ENCODE measurements at regions not wholly inside any gene's neighbourhood (a gene's known extent, or its start where the extent isn't known, plus 50 kb on each side); places are given as distances from the start of the nearest gene placed in this dataset.

DNA sequence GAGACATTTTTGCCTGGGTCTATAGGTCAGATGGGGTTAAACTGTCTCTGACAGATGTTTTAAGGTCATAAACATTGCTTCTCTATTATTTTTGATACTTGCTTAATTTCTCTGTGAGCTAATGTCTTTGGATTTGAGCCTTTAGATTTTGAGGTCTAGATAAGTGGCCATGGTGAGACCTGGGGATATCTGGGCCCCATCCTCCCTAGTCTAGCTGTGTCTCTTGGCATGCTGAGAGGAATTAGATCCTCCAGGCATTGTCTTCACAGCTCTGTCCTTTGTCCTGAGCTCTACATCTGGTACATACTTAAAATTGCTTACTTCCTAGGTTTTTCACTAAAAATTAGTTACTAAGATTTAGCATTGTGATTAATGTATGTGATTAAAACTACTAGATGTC lies 265.0 kb upstream of the NPSR1 start:
- Histone ChIP-seq H3K4me3 (no peak overlapping the region), H3K4me1 (ENCODE audit: low read depth) (no peaks in the 10 kb centered on the region), H3K36me3 (ENCODE audit: low read depth) (no peaks in the 10 kb centered on the region), H3K9me3 (no peaks in the 10 kb centered on the region)
- ATAC-seq (no peak), DNase-seq (no peak)
- TF ChIP-seq, protein P1, sequence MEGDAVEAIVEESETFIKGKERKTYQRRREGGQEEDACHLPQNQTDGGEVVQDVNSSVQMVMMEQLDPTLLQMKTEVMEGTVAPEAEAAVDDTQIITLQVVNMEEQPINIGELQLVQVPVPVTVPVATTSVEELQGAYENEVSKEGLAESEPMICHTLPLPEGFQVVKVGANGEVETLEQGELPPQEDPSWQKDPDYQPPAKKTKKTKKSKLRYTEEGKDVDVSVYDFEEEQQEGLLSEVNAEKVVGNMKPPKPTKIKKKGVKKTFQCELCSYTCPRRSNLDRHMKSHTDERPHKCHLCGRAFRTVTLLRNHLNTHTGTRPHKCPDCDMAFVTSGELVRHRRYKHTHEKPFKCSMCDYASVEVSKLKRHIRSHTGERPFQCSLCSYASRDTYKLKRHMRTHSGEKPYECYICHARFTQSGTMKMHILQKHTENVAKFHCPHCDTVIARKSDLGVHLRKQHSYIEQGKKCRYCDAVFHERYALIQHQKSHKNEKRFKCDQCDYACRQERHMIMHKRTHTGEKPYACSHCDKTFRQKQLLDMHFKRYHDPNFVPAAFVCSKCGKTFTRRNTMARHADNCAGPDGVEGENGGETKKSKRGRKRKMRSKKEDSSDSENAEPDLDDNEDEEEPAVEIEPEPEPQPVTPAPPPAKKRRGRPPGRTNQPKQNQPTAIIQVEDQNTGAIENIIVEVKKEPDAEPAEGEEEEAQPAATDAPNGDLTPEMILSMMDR (IDR thresholded peaks at IDR 0.05) = no peak
- intact Hi-C loops (cut with DNase I, micrococcal nuclease) = no loop called here

DNA sequence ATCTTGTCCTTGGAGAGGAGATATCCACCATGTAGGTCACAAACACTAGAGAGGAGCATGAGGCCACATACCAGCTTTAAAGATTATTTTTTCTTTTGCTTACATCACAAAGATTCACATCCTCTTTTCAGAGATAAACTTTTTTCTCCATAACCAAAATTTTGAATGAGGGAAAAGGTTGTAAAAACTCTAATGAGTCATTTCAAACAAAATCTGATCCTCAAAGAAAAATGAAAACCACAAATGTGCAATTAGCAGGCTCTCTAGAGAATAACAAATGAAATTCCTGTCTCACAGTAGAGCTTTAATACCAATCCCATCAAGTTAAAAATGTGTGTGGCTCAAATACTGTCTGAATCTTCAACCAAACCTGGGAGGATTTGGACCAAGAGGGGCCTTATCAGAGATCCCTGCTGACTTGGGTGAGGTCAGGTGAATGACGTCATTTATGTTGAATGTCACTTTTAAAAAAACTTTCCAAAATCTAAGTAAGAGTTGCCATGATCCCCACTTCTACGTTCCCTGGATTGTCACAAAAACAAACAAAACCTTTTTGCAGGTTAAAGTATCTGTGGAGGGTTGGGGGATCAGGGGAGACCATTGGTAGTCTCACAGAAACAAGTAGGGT lies 261.5 kb upstream of the NPSR1 start:
- no peaks in the 10 kb centered on the region for H3K4me1 ChIP-seq (ENCODE audit: low read depth)
- no peak for ATAC-seq
- no peak for DNase-seq
- H3K36me3 ChIP-seq (ENCODE audit: low read depth) = no peaks in the 10 kb centered on the region
- H3K4me3 ChIP-seq = no peak overlapping the region
- no peaks in the 10 kb centered on the region for H3K9me3 ChIP-seq
- TF ChIP-seq, protein P1 (IDR thresholded peaks at IDR 0.05) = no peak
- intact Hi-C loops (cut with DNase I, micrococcal nuclease) = no loop called here

DNA sequence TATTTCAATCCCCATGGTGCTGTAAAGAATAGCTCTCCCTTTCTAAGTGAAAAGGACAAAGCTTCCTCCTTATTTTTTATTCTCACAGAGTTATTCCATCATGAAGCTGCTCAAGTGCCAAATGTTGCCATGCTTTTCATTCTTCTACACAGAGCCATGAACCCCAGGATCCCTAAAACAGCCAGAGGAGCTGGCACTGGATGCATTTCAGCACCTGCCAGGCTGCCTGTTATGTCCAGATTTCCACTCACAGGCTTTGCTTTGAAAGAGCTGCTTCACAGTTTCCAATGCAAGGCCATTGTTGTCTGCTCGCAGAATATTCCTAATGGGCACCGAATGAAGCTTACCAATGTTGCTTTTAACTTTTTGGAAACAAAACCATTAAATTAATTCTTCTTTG lies 256.2 kb upstream of the NPSR1 start:
- H3K36me3 ChIP-seq (ENCODE audit: low read depth) = no peaks in the 10 kb centered on the region
- intact Hi-C loops (cut with DNase I, micrococcal nuclease) = no loop called here
- H3K4me1 ChIP-seq (ENCODE audit: low read depth) = no peaks in the 10 kb centered on the region
- H3K9me3 ChIP-seq = no peaks in the 10 kb centered on the region
- DNase-seq (no peak), ATAC-seq (no peak)
- TF ChIP-seq, protein P1 (IDR thresholded peaks at IDR 0.05) = no peak
- H3K4me3 ChIP-seq = no peak overlapping the region

DNA sequence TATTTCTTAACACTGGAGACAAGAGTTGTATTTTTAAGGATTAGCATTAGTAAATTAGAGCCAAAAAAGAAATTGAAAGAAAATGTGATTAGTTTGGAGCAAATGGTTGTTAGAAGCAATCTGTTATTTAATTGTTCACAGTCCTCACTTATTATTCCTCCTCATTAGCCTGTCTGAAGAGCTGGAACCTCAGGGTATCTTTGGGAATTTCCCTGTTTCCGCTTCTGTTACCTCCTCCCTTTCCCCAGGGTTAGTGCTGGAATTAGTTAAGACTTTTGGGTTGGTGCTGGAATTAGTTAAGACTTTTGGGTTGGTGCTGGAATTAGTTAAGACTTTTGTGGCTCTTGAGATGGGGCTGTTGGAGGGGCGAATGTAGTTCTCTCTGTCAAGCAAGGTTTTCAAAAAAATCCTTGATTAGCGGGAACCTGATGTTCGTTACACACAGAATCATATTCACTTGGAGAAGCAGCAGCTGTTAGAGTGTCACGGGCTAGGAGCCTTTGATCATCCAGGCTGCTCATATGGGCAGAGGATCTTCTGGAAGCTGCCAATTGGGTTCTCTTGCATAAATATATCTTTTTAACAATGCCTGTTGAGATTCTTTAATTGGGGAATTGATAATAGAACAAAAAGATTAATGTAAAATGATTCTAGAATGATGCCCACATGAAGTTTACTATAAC lies 251.0 kb upstream of the NPSR1 start:
- no peaks in the 10 kb centered on the region for H3K4me1 ChIP-seq (ENCODE audit: low read depth)
- TF ChIP-seq, protein P1 (IDR thresholded peaks at IDR 0.05) = no peak
- intact Hi-C loops (cut with DNase I, micrococcal nuclease) = no loop called here
- H3K4me3 ChIP-seq = no peak overlapping the region
- no peak for DNase-seq
- no peaks in the 10 kb centered on the region for H3K9me3 ChIP-seq
- H3K36me3 ChIP-seq (ENCODE audit: low read depth) = no peaks in the 10 kb centered on the region
- no peak for ATAC-seq

DNA sequence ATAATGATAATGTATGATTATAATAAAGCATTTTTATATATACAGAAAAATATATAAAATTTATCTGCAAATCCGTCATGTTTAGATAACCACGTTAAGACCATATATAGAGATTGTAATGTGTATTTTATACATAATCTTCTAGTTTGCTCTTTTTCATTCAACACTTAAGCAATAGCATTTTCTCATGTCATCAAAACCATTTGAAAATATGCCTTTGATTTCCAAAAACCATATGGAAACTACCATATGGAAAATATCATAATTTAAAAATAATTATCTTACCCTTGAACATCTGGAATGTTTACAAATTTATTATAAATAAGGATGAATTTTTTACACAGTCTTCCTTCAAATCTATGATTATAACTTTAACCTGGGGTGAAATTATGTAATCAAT lies 250.4 kb upstream of the NPSR1 start:
- ATAC-seq (no peak), DNase-seq (no peak)
- no peak overlapping the region for H3K4me3 ChIP-seq
- intact Hi-C loops (cut with DNase I, micrococcal nuclease) = no loop called here
- no peaks in the 10 kb centered on the region for H3K9me3 ChIP-seq
- no peaks in the 10 kb centered on the region for H3K36me3 ChIP-seq (ENCODE audit: low read depth)
- no peaks in the 10 kb centered on the region for H3K4me1 ChIP-seq (ENCODE audit: low read depth)
- TF ChIP-seq, protein P1 (IDR thresholded peaks at IDR 0.05) = no peak

All from mucosa of descending colon (tissue), 3 donors.